Dendritic cell treated with granulocyte-macrophage colony-stimulating factor and Interleukin-4, amounts not matched to agents 40 ng/mL and 50 ng/mL, for 4 days (primary cell): ENCODE measurements at regions not wholly inside any gene's neighbourhood (a gene's known extent, or its start where the extent isn't known, plus 50 kb on each side); places are given as distances from the start of the nearest gene placed in this dataset.
"Not testable (repeated sequence)": the region's sequence is repeated elsewhere in the genome, so short reads cannot be mapped to it uniquely, and the experiment has no call there.

Experiments used
- H3K27ac Mint-ChIP-seq: one replicate; pipeline ENCODE4 v1.8.0; 2022; ENCODE audit warnings: mild to moderate bottlenecking, mixed read lengths
- H3K27me3 Mint-ChIP-seq: one replicate; pipeline ENCODE4 v1.8.0; 2022; ENCODE audit warnings: mild to moderate bottlenecking, mixed read lengths
- H3K36me3 Mint-ChIP-seq: one replicate; pipeline ENCODE4 v1.8.0; 2022; ENCODE audit warnings: low read depth, mixed read lengths
- H3K4me1 Mint-ChIP-seq: one replicate; pipeline ENCODE4 v1.8.0; 2022; ENCODE audit warnings: low read depth, mixed read lengths
- H3K4me3 Mint-ChIP-seq: one replicate; pipeline ENCODE4 v1.8.0; 2022; ENCODE audit warnings: mild to moderate bottlenecking, moderate library complexity, mixed read lengths
- H3K9me3 Mint-ChIP-seq: one replicate; pipeline ENCODE4 v1.8.0; 2022; ENCODE audit warnings: mixed read lengths
- intact Hi-C: fragments of 100-400 bp; cut with micrococcal nuclease; formaldehyde crosslinking; loops from one replicate; pipeline ENCODE4 v1.15.0; 2022

- peaks cover 40% of the 10 kb centered on the region for H3K4me1 Mint-ChIP-seq
- H3K9me3 Mint-ChIP-seq, result no peaks in the 10 kb centered on the region
- no peaks in the 10 kb centered on the region for H3K27me3 Mint-ChIP-seq
- no peak overlapping the region for H3K27ac Mint-ChIP-seq
- H3K4me3 Mint-ChIP-seq, result no peak overlapping the region
- intact Hi-C loops, result no loop called here
- H3K36me3 Mint-ChIP-seq, result no peaks in the 10 kb centered on the region
Measured at GRCh38 chr3:177249203-177249602, 51.9 kb upstream of the TBL1XR1 start.

GRCh38 chr3:177250151-177250550, 52.9 kb upstream of the TBL1XR1 start:
- Mint-ChIP-seq H3K4me1 (peaks cover 40% of the 10 kb centered on the region), H3K36me3 (no peaks in the 10 kb centered on the region), H3K4me3 (no peak overlapping the region), H3K27me3 (no peaks in the 10 kb centered on the region), H3K9me3 (no peaks in the 10 kb centered on the region), H3K27ac (no peak overlapping the region)
- intact Hi-C loops, result no loop called here

GRCh38 chr3:177251755-177252154, 54.5 kb upstream of the TBL1XR1 start:
- Mint-ChIP-seq H3K9me3 (no peaks in the 10 kb centered on the region), H3K27ac (peak overlapping the region; percentile 34), H3K36me3 (no peaks in the 10 kb centered on the region), H3K27me3 (no peaks in the 10 kb centered on the region), H3K4me3 (no peak overlapping the region), H3K4me1 (peaks cover 34% of the 10 kb centered on the region)
- intact Hi-C loops, result no loop called here

- H3K27me3 Mint-ChIP-seq, result no peaks in the 10 kb centered on the region
- intact Hi-C loops, result no loop called here
- no peaks in the 10 kb centered on the region for H3K36me3 Mint-ChIP-seq
- H3K4me1 Mint-ChIP-seq, result peaks cover 8% of the 10 kb centered on the region
- H3K4me3 Mint-ChIP-seq, result no peak overlapping the region
- H3K9me3 Mint-ChIP-seq, result no peaks in the 10 kb centered on the region
- no peak overlapping the region for H3K27ac Mint-ChIP-seq
Measured at GRCh38 chr3:177257006-177257405, 59.7 kb upstream of the TBL1XR1 start.

- no peaks in the 10 kb centered on the region for H3K36me3 Mint-ChIP-seq
- no peaks in the 10 kb centered on the region for H3K27me3 Mint-ChIP-seq
- H3K27ac Mint-ChIP-seq, result no peak overlapping the region
Measured at GRCh38 chr3:177257625-177258024, 60.3 kb upstream of the TBL1XR1 start.

GRCh38 chr3:177262396-177262795, 65.1 kb upstream of the TBL1XR1 start:
- intact Hi-C loops, result loop anchor here (5.0 kb wide), 1 partner anchor 95 kb away; no protein-coding TSS in a partner anchor
- H3K27ac Mint-ChIP-seq, result peak overlapping the region; percentile 78

More at GRCh38 chr3:177257625-177258024, 60.3 kb upstream of the TBL1XR1 start:
- Mint-ChIP-seq H3K4me1 (peaks cover 14% of the 10 kb centered on the region), H3K9me3 (no peaks in the 10 kb centered on the region), H3K4me3 (no peak overlapping the region)
- intact Hi-C loops, result no loop called here

GRCh38 chr3:177263615-177264368, 66.5 kb upstream of the TBL1XR1 start:
- intact Hi-C loops, result loop anchor here (5.0 kb wide), 1 partner anchor 94 kb away; no protein-coding TSS in a partner anchor
- peak overlapping the region; percentile 78 for H3K27ac Mint-ChIP-seq
- no peaks in the 10 kb centered on the region for H3K36me3 Mint-ChIP-seq
- H3K4me1 Mint-ChIP-seq, result peaks cover 19% of the 10 kb centered on the region
- no peaks in the 10 kb centered on the region for H3K27me3 Mint-ChIP-seq
- no peaks in the 10 kb centered on the region for H3K9me3 Mint-ChIP-seq
- H3K4me3 Mint-ChIP-seq, result no peak overlapping the region

More at GRCh38 chr3:177262396-177262795, 65.1 kb upstream of the TBL1XR1 start:
- Mint-ChIP-seq H3K9me3 (no peaks in the 10 kb centered on the region), H3K4me1 (peaks cover 26% of the 10 kb centered on the region), H3K36me3 (no peaks in the 10 kb centered on the region), H3K27me3 (no peaks in the 10 kb centered on the region), H3K4me3 (peak overlapping the region; percentile 30)

- H3K4me1 Mint-ChIP-seq, H3K27ac Mint-ChIP-seq, H3K4me3 Mint-ChIP-seq, H3K36me3 Mint-ChIP-seq, H3K27me3 Mint-ChIP-seq, H3K9me3 Mint-ChIP-seq, intact Hi-C loops: not testable (repeated sequence)
Measured at GRCh38 chr3:177271811-177272501, 74.7 kb upstream of the TBL1XR1 start.

- Mint-ChIP-seq H3K4me1 (peaks cover 28% of the 10 kb centered on the region), H3K27ac (peak overlapping the region; percentile 32), H3K9me3 (peaks cover 12% of the 10 kb centered on the region)
Measured at GRCh38 chr3:177278016-177278415, 80.7 kb upstream of the TBL1XR1 start.

GRCh38 chr3:177279118-177279815, 82.0 kb upstream of the TBL1XR1 start:
- H3K27ac Mint-ChIP-seq, result no peak overlapping the region

More at GRCh38 chr3:177278016-177278415, 80.7 kb upstream of the TBL1XR1 start:
- intact Hi-C loops, result no loop called here
- Mint-ChIP-seq H3K27me3 (no peaks in the 10 kb centered on the region), H3K36me3 (peaks cover 13% of the 10 kb centered on the region), H3K4me3 (no peak overlapping the region)

GRCh38 chr3:177281292-177282118, 84.2 kb upstream of the TBL1XR1 start:
- Mint-ChIP-seq H3K27me3 (no peaks in the 10 kb centered on the region), H3K4me3 (no peak overlapping the region), H3K4me1 (peaks cover 34% of the 10 kb centered on the region), H3K27ac (peak overlapping the region; percentile 76), H3K36me3 (peaks cover 13% of the 10 kb centered on the region), H3K9me3 (peaks cover 12% of the 10 kb centered on the region)
- intact Hi-C loops, result loop anchor here (10.0 kb wide), 1 partner anchor 73 kb away; no protein-coding TSS in a partner anchor

More at GRCh38 chr3:177279118-177279815, 82.0 kb upstream of the TBL1XR1 start:
- Mint-ChIP-seq H3K36me3 (peaks cover 13% of the 10 kb centered on the region), H3K27me3 (no peaks in the 10 kb centered on the region), H3K4me3 (no peak overlapping the region), H3K9me3 (peaks cover 12% of the 10 kb centered on the region), H3K4me1 (peaks cover 29% of the 10 kb centered on the region)
- intact Hi-C loops, result no loop called here

- H3K27ac Mint-ChIP-seq, result peak overlapping the region; percentile 76
- H3K4me1 Mint-ChIP-seq, result peaks cover 39% of the 10 kb centered on the region
- no peak overlapping the region for H3K4me3 Mint-ChIP-seq
- peaks cover 13% of the 10 kb centered on the region for H3K36me3 Mint-ChIP-seq
- peaks cover 12% of the 10 kb centered on the region for H3K9me3 Mint-ChIP-seq
- no peaks in the 10 kb centered on the region for H3K27me3 Mint-ChIP-seq
- intact Hi-C loops, result loop anchor here (10.0 kb wide), 1 partner anchor 73 kb away; no protein-coding TSS in a partner anchor
Measured at GRCh38 chr3:177282119-177282655, 84.9 kb upstream of the TBL1XR1 start.

GRCh38 chr3:177283983-177284382, 86.7 kb upstream of the TBL1XR1 start:
- peaks cover 53% of the 10 kb centered on the region for H3K4me1 Mint-ChIP-seq
- peak overlapping the region; percentile 86 for H3K27ac Mint-ChIP-seq
- peaks cover 12% of the 10 kb centered on the region for H3K9me3 Mint-ChIP-seq
- no peaks in the 10 kb centered on the region for H3K27me3 Mint-ChIP-seq
- intact Hi-C loops, result loop anchor here (10.0 kb wide), 1 partner anchor 71 kb away; no protein-coding TSS in a partner anchor
- no peak overlapping the region for H3K4me3 Mint-ChIP-seq
- H3K36me3 Mint-ChIP-seq, result peaks cover 13% of the 10 kb centered on the region
